GM23338 (cell line): ENCODE measurements at regions not wholly inside any gene's neighbourhood (a gene's known extent, or its start where the extent isn't known, plus 50 kb on each side); places are given as distances from the start of the nearest gene placed in this dataset.

Source experiments
- ATAC-seq: fragments of 200-7000 bp; cut with Tn5 transposase; 3 replicates; pipeline ENCODE4 v1.9.1; 2020
- DNase-seq: peaks from one replicate; pipeline ENCODE4 v3.0.0-alpha.2; 2015; ENCODE audit warnings: low spot score
- H2AFZ ChIP-seq: fragments of 200-600 bp; sonication (generic); 2 replicates; pipeline ENCODE4 v1.8.0; 2016; ENCODE audit warnings: antibody characterized with exemption, mild to moderate bottlenecking, moderate library complexity
- H3F3A ChIP-seq: fragments of 200-600 bp; sonication (generic); replicated peaks from 2 replicates; pipeline ENCODE4 v1.8.0; 2017; ENCODE audit warnings: antibody characterized with exemption, mixed run types, low read depth
- H3K27ac ChIP-seq: fragments of 200-600 bp; sonication (generic); 2 replicates; pipeline ENCODE4 v1.6.1; 2016; ENCODE audit warnings: low read depth
- H3K27me3 ChIP-seq: fragments of 200-600 bp; sonication (generic); 2 replicates; pipeline ENCODE4 v1.8.0; 2016; ENCODE audit warnings: mild to moderate bottlenecking, mixed run types, moderate library complexity; ENCODE audit not compliant: insufficient read depth
- H3K36me3 ChIP-seq: fragments of 200-600 bp; sonication (generic); 2 replicates; pipeline ENCODE4 v1.8.0; 2016; ENCODE audit warnings: mild to moderate bottlenecking; ENCODE audit not compliant: insufficient read depth
- H3K4me1 ChIP-seq: fragments of 200-600 bp; sonication (generic); 2 replicates; pipeline ENCODE4 v1.8.0; 2016; ENCODE audit warnings: mild to moderate bottlenecking, moderate library complexity; ENCODE audit not compliant: insufficient read depth
- H3K4me2 ChIP-seq: fragments of 200-600 bp; sonication (generic); 2 replicates; pipeline ENCODE4 v1.7.1; 2017; ENCODE audit warnings: mixed run types
- H3K4me3 ChIP-seq: fragments of 200-600 bp; sonication (generic); 2 replicates; pipeline ENCODE4 v1.6.1; 2016; ENCODE audit warnings: mixed run types
- H3K79me2 ChIP-seq: fragments of 200-600 bp; sonication (generic); replicated peaks from 2 replicates; pipeline ENCODE4 v1.8.0; 2017; ENCODE audit warnings: mild to moderate bottlenecking; ENCODE audit not compliant: insufficient read depth
- H3K9me2 ChIP-seq: fragments of 200-600 bp; sonication (generic); 2 replicates; pipeline ENCODE4 v1.8.0; 2017; ENCODE audit not compliant: insufficient read depth
- H4K20me1 ChIP-seq: fragments of 200-600 bp; sonication (generic); replicated peaks from 2 replicates; pipeline ENCODE4 v1.8.0; 2017; ENCODE audit warnings: mild to moderate bottlenecking; ENCODE audit not compliant: insufficient read depth
- H3K27ac Mint-ChIP-seq: 2 replicates; pipeline ENCODE4 v1.8.0; 2020; ENCODE audit warnings: inconsistent platforms, mild to moderate bottlenecking, moderate library complexity, mixed read lengths
- H3K27me3 Mint-ChIP-seq: 3 replicates; pipeline ENCODE4 v1.8.0; 2022; ENCODE audit warnings: low read depth, mild to moderate bottlenecking, moderate library complexity, mixed read lengths, inconsistent platforms; ENCODE audit not compliant: insufficient read depth, poor library complexity
- H3K36me3 Mint-ChIP-seq: 3 replicates; pipeline ENCODE4 v1.8.0; 2021; ENCODE audit warnings: low read depth, mild to moderate bottlenecking, inconsistent platforms, moderate library complexity, mixed read lengths
- H3K4me1 Mint-ChIP-seq: 3 replicates; pipeline ENCODE4 v1.8.0; 2020; ENCODE audit warnings: mild to moderate bottlenecking, inconsistent platforms, mixed read lengths
- H3K4me3 Mint-ChIP-seq: 3 replicates; pipeline ENCODE4 v1.8.0; 2021; ENCODE audit warnings: moderate library complexity, mild to moderate bottlenecking, inconsistent platforms, mixed read lengths
- H3K9me3 Mint-ChIP-seq: 3 replicates; pipeline ENCODE4 v1.8.0; 2020; ENCODE audit warnings: moderate library complexity, mild to moderate bottlenecking, inconsistent platforms, mixed read lengths
- CREB1 ChIP-seq: fragments of 250-450 bp; sonication (Bioruptor Pico); IDR thresholded peaks from 2 replicates; pipeline ENCODE4 v1.5.0; 2020; ENCODE audit warnings: low read depth, mild to moderate bottlenecking, moderate library complexity
- EZH2 ChIP-seq: fragments of 200-600 bp; sonication (generic); IDR thresholded peaks from one replicate; pipeline ENCODE4 v1.8.0; 2017; ENCODE audit warnings: antibody characterized with exemption, mild to moderate bottlenecking, low read depth; ENCODE audit not compliant: unreplicated experiment
- EZH2phosphoT487 ChIP-seq: fragments of 200-600 bp; sonication (generic); IDR thresholded peaks from one replicate; pipeline ENCODE4 v1.8.1; 2018; ENCODE audit warnings: antibody characterized with exemption; ENCODE audit not compliant: unreplicated experiment
- JUNB ChIP-seq: IDR thresholded peaks from one replicate; pipeline ENCODE4 v1.6.1; 2016; ENCODE audit warnings: antibody characterized with exemption; ENCODE audit not compliant: unreplicated experiment
- NANOG ChIP-seq: IDR thresholded peaks from 2 replicates; pipeline ENCODE4 v1.6.1; 2016; ENCODE audit warnings: antibody characterized with exemption, borderline replicate concordance
- POLR2AphosphoS5 ChIP-seq: IDR thresholded peaks from 2 replicates; pipeline ENCODE4 v1.6.1; 2016; ENCODE audit warnings: antibody characterized with exemption, low read depth
- STAT1 ChIP-seq: IDR thresholded peaks from one replicate; pipeline ENCODE4 v1.6.1; 2016; ENCODE audit warnings: antibody characterized with exemption; ENCODE audit not compliant: unreplicated experiment
- ZNF114 ChIP-seq: fragments of 250-450 bp; sonication (Bioruptor Pico); IDR thresholded peaks from 2 replicates; pipeline ENCODE4 v1.5.0; 2020; ENCODE audit warnings: mild to moderate bottlenecking, moderate library complexity
- ZNF331 ChIP-seq: fragments of 250-450 bp; sonication (Bioruptor Pico); IDR thresholded peaks from 2 replicates; pipeline ENCODE4 v1.5.0; 2020; ENCODE audit warnings: low read depth, mild to moderate bottlenecking, moderate library complexity
- TF ChIP-seq, protein P1 (sequence below), 2 experiments: fragments of 200-600 bp in 1 of 2; sonication (generic) in 1 of 2; conservative IDR thresholded peaks; 2 replicates each; pipeline versions ENCODE4 v1.5.1 to v1.6.1; 2016 to 2017; ENCODE audit warnings: antibody characterized with exemption in 2 of 2, low read depth in 2 of 2, mild to moderate bottlenecking in 2 of 2, moderate library complexity in 1 of 2
- TF ChIP-seq, protein P2 (sequence below): IDR thresholded peaks from 2 replicates; pipeline ENCODE4 v1.6.1; 2016; ENCODE audit warnings: antibody characterized with exemption
- TF ChIP-seq, protein P3 (sequence below): fragments of 250-450 bp; sonication (Bioruptor Pico); IDR thresholded peaks from 2 replicates; pipeline ENCODE4 v1.5.0; 2020; ENCODE audit warnings: mild to moderate bottlenecking, moderate library complexity
- TF ChIP-seq, protein P4 (sequence below): IDR thresholded peaks from one replicate; pipeline ENCODE4 v1.6.1; 2018; ENCODE audit warnings: antibody characterized with exemption; ENCODE audit not compliant: unreplicated experiment

DNA sequence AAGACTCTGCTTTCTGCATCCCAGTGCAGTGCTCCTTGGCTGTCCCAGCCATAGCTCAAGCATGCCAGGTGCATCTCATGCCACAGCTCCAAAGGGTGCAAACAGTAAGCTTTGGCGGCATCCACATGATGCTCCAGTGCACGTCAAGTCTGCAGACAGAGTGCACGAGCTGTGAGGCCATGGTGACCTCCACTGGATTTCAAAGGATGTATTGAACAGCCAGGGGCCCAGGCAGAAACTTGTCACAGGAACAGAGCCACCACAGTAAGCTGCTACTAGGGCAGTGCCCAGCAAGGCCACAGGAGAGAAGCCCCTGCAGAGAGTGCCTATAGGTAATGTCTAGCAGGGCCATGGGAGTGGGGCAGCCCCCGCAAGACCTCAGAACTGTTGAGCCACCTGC is 206.8 kb upstream of the DDI1 start:
- Histone ChIP-seq H3K4me2 (no peak overlapping the region), H3K79me2 (no peaks in the 10 kb centered on the region), H3F3A (no peaks in the 10 kb centered on the region), H3K36me3 (no peaks in the 10 kb centered on the region), H3K4me3 (no peak overlapping the region), H2AFZ (no peak overlapping the region), H3K27ac (no peak overlapping the region), H4K20me1 (no peaks in the 10 kb centered on the region), H3K27me3 (no peaks in the 10 kb centered on the region), H3K9me2 (peaks cover 3% of the 10 kb centered on the region; the same call in 1 of the 2 replicates), H3K4me1 (no peaks in the 10 kb centered on the region)
- Mint-ChIP-seq H3K27me3 (no peaks in the 10 kb centered on the region), H3K4me3 (no peak overlapping the region), H3K36me3 (no peaks in the 10 kb centered on the region; the same call in 2 of the 3 replicates), H3K27ac (no peak overlapping the region), H3K4me1 (no peaks in the 10 kb centered on the region), H3K9me3 (peaks cover 4% of the 10 kb centered on the region; the same call in 2 of the 3 replicates)
- ATAC-seq (no peak), DNase-seq (no peak)
- no peak for TF ChIP-seq NANOG
- TF ChIP-seq, protein P1, sequence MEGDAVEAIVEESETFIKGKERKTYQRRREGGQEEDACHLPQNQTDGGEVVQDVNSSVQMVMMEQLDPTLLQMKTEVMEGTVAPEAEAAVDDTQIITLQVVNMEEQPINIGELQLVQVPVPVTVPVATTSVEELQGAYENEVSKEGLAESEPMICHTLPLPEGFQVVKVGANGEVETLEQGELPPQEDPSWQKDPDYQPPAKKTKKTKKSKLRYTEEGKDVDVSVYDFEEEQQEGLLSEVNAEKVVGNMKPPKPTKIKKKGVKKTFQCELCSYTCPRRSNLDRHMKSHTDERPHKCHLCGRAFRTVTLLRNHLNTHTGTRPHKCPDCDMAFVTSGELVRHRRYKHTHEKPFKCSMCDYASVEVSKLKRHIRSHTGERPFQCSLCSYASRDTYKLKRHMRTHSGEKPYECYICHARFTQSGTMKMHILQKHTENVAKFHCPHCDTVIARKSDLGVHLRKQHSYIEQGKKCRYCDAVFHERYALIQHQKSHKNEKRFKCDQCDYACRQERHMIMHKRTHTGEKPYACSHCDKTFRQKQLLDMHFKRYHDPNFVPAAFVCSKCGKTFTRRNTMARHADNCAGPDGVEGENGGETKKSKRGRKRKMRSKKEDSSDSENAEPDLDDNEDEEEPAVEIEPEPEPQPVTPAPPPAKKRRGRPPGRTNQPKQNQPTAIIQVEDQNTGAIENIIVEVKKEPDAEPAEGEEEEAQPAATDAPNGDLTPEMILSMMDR (conservative IDR thresholded peaks at IDR 0.05; ENCODE audit: low read depth in 2 of 2) = no peak
- no peak for TF ChIP-seq STAT1
- TF ChIP-seq, protein P2, sequence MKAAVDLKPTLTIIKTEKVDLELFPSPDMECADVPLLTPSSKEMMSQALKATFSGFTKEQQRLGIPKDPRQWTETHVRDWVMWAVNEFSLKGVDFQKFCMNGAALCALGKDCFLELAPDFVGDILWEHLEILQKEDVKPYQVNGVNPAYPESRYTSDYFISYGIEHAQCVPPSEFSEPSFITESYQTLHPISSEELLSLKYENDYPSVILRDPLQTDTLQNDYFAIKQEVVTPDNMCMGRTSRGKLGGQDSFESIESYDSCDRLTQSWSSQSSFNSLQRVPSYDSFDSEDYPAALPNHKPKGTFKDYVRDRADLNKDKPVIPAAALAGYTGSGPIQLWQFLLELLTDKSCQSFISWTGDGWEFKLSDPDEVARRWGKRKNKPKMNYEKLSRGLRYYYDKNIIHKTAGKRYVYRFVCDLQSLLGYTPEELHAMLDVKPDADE = no peak
- TF ChIP-seq POLR2AphosphoS5 = no peak
- no peak for TF ChIP-seq JUNB
- TF ChIP-seq, protein P3, sequence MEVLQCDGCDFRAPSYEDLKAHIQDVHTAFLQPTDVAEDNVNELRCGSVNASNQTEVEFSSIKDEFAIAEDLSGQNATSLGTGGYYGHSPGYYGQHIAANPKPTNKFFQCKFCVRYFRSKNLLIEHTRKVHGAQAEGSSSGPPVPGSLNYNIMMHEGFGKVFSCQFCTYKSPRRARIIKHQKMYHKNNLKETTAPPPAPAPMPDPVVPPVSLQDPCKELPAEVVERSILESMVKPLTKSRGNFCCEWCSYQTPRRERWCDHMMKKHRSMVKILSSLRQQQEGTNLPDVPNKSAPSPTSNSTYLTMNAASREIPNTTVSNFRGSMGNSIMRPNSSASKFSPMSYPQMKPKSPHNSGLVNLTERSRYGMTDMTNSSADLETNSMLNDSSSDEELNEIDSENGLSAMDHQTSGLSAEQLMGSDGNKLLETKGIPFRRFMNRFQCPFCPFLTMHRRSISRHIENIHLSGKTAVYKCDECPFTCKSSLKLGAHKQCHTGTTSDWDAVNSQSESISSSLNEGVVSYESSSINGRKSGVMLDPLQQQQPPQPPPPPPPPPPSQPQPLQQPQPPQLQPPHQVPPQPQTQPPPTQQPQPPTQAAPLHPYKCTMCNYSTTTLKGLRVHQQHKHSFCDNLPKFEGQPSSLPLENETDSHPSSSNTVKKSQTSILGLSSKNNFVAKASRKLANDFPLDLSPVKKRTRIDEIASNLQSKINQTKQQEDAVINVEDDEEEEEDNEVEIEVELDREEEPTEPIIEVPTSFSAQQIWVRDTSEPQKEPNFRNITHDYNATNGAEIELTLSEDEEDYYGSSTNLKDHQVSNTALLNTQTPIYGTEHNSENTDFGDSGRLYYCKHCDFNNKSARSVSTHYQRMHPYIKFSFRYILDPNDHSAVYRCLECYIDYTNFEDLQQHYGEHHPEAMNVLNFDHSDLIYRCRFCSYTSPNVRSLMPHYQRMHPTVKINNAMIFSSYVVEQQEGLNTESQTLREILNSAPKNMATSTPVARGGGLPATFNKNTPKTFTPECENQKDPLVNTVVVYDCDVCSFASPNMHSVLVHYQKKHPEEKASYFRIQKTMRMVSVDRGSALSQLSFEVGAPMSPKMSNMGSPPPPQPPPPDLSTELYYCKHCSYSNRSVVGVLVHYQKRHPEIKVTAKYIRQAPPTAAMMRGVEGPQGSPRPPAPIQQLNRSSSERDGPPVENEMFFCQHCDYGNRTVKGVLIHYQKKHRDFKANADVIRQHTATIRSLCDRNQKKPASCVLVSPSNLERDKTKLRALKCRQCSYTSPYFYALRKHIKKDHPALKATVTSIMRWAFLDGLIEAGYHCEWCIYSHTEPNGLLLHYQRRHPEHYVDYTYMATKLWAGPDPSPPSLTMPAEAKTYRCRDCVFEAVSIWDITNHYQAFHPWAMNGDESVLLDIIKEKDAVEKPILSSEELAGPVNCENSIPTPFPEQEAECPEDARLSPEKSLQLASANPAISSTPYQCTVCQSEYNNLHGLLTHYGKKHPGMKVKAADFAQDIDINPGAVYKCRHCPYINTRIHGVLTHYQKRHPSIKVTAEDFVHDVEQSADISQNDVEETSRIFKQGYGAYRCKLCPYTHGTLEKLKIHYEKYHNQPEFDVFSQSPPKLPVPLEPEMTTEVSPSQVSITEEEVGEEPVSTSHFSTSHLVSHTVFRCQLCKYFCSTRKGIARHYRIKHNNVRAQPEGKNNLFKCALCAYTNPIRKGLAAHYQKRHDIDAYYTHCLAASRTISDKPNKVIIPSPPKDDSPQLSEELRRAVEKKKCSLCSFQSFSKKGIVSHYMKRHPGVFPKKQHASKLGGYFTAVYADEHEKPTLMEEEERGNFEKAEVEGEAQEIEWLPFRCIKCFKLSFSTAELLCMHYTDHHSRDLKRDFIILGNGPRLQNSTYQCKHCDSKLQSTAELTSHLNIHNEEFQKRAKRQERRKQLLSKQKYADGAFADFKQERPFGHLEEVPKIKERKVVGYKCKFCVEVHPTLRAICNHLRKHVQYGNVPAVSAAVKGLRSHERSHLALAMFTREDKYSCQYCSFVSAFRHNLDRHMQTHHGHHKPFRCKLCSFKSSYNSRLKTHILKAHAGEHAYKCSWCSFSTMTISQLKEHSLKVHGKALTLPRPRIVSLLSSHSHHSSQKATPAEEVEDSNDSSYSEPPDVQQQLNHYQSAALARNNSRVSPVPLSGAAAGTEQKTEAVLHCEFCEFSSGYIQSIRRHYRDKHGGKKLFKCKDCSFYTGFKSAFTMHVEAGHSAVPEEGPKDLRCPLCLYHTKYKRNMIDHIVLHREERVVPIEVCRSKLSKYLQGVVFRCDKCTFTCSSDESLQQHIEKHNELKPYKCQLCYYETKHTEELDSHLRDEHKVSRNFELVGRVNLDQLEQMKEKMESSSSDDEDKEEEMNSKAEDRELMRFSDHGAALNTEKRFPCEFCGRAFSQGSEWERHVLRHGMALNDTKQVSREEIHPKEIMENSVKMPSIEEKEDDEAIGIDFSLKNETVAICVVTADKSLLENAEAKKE (CRISPR knock-in tag) = no peak
- no peak for TF ChIP-seq EZH2
- TF ChIP-seq, protein P4, sequence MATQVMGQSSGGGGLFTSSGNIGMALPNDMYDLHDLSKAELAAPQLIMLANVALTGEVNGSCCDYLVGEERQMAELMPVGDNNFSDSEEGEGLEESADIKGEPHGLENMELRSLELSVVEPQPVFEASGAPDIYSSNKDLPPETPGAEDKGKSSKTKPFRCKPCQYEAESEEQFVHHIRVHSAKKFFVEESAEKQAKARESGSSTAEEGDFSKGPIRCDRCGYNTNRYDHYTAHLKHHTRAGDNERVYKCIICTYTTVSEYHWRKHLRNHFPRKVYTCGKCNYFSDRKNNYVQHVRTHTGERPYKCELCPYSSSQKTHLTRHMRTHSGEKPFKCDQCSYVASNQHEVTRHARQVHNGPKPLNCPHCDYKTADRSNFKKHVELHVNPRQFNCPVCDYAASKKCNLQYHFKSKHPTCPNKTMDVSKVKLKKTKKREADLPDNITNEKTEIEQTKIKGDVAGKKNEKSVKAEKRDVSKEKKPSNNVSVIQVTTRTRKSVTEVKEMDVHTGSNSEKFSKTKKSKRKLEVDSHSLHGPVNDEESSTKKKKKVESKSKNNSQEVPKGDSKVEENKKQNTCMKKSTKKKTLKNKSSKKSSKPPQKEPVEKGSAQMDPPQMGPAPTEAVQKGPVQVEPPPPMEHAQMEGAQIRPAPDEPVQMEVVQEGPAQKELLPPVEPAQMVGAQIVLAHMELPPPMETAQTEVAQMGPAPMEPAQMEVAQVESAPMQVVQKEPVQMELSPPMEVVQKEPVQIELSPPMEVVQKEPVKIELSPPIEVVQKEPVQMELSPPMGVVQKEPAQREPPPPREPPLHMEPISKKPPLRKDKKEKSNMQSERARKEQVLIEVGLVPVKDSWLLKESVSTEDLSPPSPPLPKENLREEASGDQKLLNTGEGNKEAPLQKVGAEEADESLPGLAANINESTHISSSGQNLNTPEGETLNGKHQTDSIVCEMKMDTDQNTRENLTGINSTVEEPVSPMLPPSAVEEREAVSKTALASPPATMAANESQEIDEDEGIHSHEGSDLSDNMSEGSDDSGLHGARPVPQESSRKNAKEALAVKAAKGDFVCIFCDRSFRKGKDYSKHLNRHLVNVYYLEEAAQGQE = no peak
- TF ChIP-seq EZH2phosphoT487 = no peak
- TF ChIP-seq ZNF331 = no peak
- TF ChIP-seq CREB1 = no peak
- TF ChIP-seq ZNF114 = no peak
